ENCODE measurements at regions not wholly inside any gene's neighbourhood (a gene's known extent, or its start where the extent isn't known, plus 50 kb on each side); places are given as distances from the start of the nearest gene placed in this dataset.

DNA sequence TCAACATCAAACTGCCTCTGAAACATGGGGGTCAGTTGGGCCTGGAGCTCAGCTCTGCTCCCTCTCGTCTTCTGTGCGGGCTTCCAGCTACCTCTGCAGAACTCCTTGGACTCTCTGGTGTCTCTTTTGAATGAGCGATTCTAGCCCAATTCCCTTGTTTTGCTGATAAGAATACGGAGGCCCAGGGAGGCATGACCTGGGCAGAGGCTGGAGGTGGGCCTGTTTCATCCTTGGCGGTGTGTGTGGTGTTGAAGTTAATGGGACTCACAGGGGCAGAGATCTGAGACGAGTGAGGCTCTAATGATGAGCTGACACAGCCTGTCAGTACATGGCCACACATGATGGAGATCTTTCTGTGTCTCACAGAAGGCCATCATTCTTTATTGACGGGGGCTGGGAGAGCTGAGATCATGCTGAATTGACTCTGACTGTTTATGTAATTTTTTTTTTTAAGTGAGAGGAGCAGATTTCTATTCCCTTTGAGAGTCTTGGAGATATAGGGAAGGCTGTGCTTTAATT, 134.5 kb downstream of the URB2 start:
- DNase-seq (ENCODE audit: low read depth): no peak

DNA sequence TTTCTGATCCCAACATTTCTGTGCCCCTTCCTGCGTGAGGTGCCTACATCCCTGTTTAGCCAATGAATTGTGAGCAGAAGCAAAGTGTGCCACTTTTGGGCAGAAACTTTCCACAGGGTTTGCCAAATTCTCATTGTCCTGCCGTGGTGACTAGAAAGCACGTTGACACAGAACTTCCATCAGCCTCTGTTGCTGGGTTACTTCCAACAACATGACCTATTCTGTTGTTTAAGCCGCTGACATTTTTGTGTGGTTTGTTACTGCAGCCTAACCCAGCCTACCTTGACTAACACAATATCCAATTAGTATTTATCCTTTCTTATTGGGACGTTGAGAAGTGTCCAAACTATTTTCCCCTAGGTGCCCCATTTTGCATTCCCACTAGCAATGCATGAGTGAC, 136.8 kb downstream of the URB2 start:
- DNase-seq (ENCODE audit: low read depth): no peak

DNA sequence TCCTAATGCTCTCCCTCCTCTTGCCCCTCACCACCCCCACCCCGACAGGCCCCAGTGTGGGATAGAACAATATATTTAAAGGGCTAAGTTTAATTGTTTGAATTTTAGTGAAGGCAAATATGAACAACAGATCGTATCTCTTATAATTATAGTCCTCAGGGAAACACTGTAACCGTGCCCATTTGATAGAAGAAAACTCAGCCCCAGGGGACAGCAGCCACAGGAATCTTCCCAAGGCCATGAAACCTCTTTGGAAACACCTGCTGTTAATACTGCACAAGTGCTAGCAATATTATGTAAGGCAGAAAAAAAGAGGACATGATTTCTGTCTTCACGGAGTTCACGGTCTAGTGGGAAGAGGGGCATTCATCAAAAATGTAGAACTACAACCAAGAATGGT, 142.2 kb downstream of the URB2 start:
- no peak for DNase-seq (ENCODE audit: low read depth)

DNA sequence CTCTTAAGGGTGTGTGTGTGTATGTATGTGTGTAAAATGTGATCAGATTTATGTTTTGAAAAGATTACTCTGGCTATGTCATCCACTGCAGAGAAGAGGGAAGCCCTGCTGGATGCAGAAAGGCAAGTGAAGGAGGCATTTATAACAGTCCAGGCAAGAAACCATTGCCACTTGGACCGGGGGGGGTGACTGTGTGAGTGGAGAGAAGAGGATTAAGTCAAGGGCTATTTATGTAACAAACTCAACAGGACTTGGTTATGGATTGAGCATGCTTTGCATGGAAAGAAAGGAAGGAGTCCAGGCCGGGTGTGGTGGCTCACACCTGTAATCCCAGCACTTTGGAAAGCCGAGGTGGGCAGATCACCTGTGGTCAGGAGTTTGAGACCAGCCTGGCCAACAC, 143.0 kb downstream of the URB2 start:
- DNase-seq (ENCODE audit: low read depth): no peak

DNA sequence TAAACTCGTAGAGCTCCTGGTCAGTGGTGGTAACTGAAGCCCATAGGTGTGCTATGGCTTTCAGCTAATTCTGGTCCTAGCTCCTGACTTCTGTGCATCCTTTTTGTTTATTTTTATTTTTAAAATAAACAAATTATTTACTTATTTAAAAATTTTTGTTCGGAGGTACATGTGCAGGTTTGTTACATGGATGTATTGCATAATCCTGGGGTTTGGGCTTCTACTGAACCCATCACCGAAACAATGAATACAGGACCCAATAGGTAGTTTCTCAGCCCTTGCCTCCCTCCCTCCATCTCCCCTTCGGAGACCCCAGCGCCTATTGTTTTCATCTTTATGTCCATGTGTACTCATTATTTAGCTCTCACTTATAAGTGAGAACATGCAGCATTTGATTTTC, 143.8 kb downstream of the URB2 start:
- DNase-seq (ENCODE audit: low read depth): no peak

DNA sequence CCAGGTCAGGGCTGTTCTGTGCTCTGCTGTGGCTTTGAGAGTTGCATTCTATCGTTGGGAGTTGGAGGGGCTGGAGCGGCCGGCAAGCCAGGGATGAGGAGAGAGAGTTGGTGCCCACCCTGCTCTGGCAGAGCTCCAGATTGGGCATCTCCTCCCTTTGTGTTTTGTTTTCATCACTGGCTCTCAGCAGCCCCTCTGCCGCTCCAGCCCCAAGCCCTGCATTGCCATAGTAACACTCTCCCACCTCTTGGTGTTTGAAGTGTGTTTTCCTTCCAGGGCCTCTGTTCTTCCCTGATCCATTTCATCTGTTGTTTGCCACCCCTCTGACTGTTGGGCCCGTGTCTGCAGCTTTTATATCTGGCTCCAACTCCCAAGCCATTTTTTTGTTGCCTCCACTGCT, 152.7 kb downstream of the URB2 start:
- DNase-seq (ENCODE audit: low read depth): no peak

DNA sequence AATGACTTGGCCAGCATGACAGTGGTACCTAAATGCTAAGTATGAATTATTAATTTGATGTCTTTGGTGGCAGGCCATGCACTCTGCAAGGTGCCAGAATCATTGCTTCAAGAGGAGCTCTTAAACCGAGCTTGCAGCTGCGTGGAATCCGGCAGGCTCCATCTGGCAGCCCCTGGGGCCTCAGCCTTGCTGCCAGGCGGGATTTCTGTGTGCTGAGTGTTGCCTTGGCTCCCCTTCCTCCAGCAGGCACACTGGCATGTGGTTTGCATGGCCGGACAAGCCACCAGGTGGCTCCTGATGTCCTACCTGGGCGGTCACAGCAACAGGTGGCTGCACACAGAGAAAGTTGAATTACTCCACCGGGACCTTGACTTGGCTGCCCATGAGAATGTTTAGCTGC, 155.4 kb downstream of the URB2 start:
- DNase-seq (ENCODE audit: low read depth): no peak

DNA sequence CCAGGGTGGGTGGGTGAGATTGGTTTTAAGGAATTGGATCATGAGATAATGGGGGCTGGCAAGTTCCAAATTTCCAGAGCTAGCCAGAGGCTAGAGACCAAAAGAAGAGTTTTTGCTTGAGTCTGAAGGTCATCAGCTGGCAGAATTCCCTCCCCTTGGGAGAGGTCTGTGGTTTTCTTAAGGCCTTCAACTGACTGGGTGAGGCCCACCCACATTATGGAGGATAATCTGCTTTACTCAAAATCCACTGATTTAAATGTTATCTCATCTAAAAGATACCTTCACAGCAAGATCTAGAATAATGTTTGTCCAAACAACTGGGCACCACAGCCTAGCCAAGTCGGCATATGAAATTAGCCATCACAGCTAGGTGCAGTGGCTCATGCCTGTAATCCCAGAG, 156.4 kb downstream of the URB2 start:
- no peak for DNase-seq (ENCODE audit: low read depth)

DNA sequence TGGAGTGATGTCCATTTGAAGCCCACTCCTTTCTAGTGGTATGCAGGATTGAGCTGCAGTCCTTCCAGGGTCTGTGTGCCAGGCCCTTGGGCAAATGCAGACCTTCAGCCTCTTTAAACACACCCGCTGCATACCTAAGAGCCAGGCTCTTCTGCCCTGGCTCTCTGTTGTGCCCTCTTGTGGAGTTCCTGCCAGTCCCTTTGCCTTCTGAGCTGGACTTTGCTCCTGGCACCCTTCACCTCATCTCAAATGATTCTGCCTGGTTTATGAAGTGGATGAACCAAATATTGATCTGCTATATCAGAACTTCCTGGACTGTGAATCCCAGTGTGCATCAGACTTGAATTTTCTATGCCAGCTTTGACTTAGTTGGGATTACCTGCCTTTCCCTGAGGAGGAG, 158.8 kb downstream of the URB2 start:
- DNase-seq (ENCODE audit: low read depth): no peak

DNA sequence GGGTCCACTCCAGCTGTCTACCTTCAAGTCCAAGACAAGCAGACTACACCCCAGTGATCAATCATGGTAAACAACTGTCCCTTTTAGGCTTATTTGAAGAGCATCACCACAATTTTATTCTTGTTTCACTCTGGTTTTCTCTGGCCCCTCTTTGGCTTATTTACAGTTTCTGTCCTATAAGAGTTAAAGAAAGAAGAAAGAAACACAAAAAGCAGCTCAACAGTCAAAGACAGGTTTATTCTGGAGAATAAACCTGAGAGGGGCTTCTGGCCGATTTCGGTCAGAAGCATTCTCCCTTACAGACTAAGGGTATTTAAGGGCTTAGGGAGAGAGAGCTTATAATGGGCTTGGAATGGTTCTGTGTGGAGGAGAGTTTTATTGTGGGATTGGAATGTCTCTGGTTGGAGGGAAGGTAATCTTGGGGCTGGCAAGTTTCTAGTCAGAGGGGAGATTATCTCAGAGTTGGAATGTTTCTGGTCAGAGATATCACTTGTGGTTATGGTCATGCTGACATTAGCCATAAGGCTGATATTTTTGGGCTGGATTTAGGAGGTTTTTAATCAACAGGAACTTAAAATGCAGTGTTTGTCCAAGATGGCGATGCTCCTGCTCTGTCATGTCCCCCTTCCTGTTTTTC, 161.0 kb downstream of the URB2 start:
- no peak for DNase-seq (ENCODE audit: low read depth)

DNA sequence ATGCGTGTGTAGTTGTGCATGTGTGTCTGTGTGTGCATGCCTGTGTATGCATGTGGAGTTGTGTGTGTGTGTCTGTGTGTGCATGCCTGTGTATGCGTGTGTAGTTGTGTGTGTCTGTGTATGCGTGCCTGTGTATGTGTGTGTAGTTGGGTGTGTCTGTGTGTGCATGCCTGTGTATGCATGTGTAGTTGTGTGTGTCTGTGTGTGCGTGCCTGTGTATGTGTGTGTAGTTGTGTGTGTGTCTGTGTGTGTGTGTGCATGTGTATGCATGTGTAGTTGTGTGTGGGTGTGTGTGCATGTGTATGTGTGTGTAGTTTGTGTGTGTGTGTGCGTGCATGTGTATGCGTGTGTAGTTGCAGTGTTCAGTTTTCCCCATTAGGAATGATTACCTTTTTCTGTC, 162.0 kb downstream of the URB2 start:
- no peak for DNase-seq (ENCODE audit: low read depth)

DNA sequence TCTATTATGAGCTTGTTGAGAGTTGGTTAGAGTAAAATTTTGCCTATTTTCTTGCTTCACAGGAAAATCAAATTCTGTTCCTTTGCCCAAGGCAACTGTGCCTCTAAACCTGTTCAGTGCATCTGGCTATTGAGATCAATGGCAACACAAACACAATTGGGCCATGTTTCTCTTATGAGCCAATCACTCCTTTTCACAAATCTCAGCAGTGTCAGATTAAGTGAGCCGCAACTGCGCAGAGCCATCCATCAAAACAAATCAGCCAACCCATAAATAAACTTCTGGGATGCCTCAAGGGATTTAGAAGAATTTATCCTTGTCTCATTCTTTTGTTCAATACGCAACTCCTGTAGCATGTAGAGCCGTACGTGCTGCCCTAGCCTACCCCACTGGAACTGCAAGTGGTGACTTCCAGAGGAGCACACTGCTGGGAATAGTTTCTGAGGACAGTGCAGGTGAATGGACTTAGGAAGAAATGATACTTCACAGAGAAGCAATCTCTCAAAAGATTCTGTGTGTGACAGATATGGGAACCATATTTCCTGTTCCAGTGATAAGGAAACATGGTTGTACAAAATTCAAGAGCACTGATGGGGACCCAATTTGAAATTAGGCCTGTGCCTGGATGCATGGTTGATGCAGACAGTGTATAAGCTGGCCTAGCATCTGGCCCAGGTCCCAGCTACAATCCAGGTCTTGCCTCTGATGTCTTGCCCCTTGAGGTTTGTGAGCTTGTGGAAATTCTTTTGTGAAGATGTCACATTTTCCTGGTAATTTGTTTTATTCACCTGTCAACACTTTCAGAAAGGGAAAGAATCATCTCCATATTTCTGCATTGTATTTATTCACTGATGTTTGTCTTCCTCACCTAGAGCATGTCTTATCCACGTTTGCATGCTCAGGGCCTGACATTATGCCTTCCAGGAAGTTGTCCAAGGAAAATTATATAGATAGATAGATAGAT, 166.2 kb downstream of the URB2 start:
- DNase-seq (ENCODE audit: low read depth): no peak

DNA sequence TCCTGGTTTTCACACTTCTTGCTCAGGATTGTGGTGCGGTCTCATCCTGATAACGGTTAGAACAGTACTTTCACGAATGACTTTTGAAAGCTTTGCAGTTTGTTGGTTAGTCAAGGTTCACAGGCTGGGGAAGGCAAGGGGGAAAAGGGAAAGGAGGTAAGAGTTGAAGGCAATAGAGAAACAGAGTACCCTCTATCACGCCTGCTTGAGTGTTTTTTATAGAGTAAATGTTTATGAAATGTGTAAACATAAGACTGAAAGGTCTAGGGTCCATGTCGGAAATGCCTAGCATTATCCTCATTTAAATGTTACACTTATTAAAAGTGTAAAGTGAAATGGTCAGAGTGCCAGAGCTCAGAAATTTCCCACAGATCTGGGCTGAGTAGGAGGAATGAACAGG, 167.4 kb downstream of the URB2 start:
- DNase-seq (ENCODE audit: low read depth): no peak

DNA sequence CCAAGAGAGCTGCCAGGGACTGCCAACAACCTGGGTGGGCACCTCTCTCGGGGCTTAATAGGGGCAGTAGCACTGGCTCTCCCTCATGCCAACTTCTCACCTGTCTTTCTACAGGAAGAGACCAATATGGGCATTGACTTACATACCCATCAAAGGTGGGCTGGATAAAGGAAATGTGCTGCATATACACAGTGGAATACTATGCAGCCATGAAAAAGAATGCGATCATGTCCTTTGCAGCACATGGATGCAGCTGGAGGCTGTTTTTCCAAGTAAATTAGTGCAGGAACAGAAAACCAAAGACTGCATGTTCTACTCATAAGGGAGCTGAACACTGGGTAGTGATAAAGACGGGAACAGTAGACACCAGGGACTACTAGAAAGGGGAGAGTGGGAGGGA, 172.5 kb downstream of the URB2 start:
- DNase-seq (ENCODE audit: low read depth): no peak

DNA sequence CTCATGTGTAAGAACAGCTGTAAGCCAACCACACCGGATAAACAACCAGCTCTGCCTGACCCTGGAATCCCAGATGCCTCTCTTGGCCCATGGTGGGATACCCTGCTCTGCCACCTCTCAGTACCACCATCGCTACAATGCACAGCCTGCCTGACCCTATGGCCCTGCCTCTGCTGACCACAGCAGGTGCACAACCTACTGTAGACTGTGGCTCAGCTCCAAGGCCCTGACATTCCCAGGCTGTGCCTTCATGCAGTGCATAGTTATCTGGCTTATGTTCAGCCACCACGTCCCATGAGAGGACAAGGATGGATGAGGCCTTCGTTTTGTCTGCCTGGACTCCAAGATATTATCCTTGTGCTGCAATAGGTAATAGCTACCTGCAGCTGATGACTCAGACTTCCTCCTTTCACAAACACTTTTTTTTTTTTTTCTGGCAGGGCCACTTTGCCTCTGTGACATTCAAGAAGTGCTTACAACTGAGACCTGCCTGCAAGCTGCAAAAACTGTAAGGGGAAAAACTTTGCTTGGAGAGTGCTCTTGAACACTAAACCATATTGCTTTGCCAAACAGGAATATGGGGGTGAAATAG, 177.7 kb downstream of the URB2 start:
- no peak for DNase-seq (ENCODE audit: low read depth)

DNA sequence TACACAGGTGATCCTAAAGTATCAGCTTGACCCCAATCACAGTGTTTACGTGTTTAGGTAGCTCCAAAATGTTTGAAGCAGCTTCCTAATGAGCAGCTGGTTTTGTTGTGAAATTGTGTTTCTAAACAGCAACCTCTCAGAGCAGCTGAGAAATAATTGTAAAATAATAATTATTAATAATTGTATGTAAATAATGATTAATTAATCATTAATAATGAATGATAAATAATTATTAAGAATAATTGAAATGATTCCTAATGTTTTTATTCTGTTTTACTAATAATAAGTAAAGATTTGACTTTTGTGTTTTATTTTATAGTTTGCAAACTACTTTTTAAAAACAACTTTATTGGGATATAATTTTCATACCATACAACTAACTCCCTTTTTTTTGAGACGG, 182.2 kb downstream of the URB2 start:
- no peak for DNase-seq (ENCODE audit: low read depth)

DNA sequence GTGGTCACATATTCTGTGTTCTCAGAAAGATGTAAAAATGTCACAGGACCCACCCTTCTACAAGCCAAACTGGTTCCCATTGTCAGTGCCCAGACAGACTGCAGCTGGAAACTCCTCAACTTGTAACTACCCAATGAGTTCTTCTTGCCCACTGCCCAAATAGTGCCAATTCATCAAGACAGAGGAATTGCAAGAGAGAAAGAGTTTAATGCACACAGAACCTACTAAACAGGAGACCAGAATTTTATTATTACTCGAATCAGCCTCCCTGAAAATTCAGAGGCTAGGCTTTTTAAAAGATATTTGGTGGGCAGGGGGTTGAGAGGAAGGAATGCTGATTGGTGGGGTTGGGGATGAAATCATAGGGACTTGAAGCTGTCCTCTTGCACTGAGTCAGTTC, 184.1 kb downstream of the URB2 start:
- DNase-seq (ENCODE audit: low read depth): no peak

DNA sequence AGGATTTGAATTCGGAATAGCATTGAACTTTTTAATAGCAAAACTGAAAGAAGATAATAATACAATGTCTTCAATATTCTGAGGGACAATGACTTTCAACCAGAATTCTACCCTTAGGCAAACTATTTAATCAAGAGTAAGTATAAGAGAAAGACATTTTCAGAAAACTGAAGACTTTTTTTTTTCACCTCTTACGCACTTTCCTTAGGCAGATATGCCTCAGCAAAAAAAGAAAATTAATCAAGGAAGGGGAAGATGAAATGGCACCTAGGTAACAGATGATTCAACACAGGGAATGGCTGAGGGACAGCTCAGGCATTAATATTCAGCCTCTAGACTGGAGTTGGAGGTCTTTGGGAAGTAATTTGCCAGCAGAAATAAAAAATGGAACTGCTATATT, 184.9 kb downstream of the URB2 start:
- DNase-seq (ENCODE audit: low read depth): no peak

DNA sequence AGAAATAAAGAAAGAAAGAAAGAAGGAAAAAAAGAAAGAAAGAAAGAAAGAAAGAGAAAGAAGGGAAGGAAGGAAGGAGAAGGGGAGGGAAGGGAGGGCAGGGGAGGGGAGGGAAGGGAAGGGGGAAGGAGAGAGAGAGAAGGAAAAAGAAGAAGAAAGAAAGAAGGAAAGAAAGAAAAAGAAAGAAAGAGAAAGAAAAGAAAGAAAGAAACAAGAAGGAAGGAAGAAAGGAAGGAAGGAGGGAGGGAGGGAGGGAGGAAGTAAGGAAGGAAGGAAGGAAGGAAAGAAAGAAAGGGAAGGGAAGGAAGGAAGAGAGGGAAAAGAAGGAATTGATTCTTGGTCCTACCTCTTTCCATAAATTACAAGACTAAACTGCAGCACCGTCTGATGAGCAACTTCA, 186.1 kb downstream of the URB2 start:
- DNase-seq (ENCODE audit: low read depth): no peak

DNA sequence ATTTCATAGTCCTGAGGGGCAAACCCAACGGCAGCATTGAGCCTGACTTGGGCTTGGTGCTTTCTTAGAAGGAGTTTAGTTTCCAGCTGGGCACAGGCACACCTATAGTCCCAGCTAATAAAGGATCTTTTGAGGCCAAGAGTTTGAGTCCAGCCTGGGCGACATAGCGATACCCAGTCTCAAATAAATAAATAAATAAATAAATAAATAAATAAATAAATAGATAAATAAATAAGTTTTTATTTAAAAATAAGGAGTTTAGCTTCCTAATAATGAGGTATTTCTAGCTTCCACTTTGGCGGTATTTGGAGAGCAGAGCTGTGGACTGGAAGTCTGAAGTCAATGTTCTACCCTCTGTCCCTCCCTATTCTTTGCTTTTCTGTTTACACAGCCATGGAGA, 186.6 kb downstream of the URB2 start:
- no peak for DNase-seq (ENCODE audit: low read depth)

DNA sequence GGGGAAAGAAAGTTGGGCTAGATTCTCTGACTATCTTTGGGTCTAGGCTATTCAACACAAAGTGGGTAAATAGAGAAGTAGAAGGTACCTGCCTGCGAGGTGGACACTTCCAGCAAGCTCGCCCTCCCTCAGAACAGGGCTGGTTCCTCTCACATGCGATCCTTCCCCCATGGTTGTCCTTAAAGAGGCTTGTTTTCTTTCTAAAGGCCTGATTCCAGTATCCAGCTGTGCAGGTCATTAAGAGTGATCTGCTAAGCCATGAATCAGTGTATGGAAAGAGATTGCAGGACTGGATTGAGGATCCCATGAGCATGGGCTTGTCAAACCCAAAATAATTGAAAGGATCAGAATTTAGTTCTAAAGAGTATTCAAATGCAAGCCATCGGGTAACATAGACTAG, 189.0 kb downstream of the URB2 start:
- DNase-seq (ENCODE audit: low read depth): no peak

DNA sequence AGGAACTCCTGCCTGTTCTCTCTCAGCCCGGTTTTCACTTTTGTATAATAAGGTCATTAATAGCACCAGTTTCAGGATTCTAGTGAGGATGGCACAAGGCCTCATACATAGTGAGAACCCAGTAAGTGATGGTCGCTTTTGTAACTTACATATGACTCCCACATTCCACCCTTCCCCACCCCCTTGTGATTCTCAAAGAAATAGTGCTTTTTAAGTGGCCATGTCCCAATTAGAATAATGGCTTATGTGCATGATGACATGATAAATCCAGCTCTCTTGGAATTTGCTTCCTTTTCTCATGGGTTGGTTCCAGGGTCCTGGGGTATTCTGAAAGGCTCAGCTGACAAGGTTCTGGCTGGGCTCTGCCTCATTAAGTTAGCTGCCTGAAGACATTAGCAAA, 189.9 kb downstream of the URB2 start:
- no peak for DNase-seq (ENCODE audit: low read depth)

DNA sequence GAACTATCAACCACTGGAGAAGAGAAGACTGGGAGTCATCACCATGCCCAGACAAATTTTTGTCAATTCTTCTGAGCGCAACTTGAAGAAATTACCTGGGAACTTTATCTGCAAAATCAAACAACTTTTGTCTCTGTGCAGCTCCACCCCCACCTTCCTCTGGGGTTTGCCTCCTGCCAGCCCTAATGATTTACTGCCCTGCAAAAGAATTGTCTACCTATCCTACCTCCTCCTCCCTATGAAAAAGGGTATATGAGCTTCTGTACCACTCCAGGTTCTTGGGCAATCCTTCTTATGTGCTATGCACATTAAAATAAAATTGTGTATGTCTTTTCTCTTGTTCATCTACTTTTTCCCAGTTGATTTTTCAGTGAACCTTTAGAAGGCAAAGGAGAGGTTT, 191.9 kb downstream of the URB2 start:
- DNase-seq (ENCODE audit: low read depth): no peak
